AG09309 (cell line): ENCODE measurements at regions not wholly inside any gene's neighbourhood (a gene's known extent, or its start where the extent isn't known, plus 50 kb on each side); places are given as distances from the start of the nearest gene placed in this dataset.

Experiments used
- DNase-seq: peaks from one replicate; pipeline ENCODE4 v3.0.0-alpha.2; 2010; ENCODE audit warnings: low read depth
- H3K4me3 ChIP-seq: 2 replicates; pipeline ENCODE4 v1.5.1; 2011; ENCODE audit warnings: mild to moderate bottlenecking, low read depth, low read length, moderate library complexity; ENCODE audit not compliant: control insufficient read depth
- TF ChIP-seq, protein P1 (sequence below): IDR thresholded peaks from 2 replicates; pipeline ENCODE4 v1.5.1; 2011; ENCODE audit warnings: mild to moderate bottlenecking, low read depth, low read length, inconsistent platforms; ENCODE audit not compliant: insufficient read depth, control insufficient read depth; ENCODE audit errors: missing control alignments

DNA sequence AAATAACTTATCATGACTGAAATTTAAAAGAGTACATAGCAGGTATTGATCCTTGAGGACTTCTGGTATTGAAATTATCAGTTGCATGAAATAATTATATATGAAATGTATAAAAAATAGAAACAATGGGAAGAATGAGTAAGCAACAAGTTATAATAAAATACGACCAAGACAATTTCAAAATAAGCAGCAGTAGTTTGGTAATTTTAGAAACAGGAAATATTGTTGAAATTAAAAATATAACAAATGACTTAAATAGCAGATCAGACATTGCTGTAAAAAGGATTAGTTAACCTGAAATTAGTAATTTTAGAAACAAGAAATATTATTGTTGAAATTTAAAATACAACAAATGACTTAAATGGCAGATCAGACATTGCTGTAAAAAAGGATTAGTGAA lies 152.3 kb downstream of the BTC start:
- no peak overlapping the region for H3K4me3 ChIP-seq
- TF ChIP-seq, protein P1, sequence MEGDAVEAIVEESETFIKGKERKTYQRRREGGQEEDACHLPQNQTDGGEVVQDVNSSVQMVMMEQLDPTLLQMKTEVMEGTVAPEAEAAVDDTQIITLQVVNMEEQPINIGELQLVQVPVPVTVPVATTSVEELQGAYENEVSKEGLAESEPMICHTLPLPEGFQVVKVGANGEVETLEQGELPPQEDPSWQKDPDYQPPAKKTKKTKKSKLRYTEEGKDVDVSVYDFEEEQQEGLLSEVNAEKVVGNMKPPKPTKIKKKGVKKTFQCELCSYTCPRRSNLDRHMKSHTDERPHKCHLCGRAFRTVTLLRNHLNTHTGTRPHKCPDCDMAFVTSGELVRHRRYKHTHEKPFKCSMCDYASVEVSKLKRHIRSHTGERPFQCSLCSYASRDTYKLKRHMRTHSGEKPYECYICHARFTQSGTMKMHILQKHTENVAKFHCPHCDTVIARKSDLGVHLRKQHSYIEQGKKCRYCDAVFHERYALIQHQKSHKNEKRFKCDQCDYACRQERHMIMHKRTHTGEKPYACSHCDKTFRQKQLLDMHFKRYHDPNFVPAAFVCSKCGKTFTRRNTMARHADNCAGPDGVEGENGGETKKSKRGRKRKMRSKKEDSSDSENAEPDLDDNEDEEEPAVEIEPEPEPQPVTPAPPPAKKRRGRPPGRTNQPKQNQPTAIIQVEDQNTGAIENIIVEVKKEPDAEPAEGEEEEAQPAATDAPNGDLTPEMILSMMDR, result no peak
- DNase-seq, result no peak

DNA sequence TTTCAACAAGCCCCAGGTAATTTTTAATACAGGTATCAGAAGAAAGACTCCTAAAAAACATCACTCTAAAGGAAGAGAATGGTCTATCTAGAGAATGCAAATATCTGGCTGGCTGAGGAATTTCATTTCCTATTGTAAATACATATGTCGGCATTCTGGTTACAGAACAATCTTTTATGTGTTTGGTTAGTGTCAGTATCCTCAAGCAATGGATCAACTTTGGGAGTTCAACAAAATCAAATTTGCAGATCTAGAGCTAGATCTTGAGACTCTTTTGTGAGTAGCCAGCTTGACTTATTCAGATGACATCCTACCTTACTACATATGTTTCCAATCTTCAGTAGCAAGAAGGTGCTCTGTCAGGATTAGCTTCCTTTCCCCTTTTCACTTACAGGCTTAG lies 145.1 kb downstream of the BTC start:
- DNase-seq, result no peak
- H3K4me3 ChIP-seq, result no peak overlapping the region
- TF ChIP-seq, protein P1, result no peak

DNA sequence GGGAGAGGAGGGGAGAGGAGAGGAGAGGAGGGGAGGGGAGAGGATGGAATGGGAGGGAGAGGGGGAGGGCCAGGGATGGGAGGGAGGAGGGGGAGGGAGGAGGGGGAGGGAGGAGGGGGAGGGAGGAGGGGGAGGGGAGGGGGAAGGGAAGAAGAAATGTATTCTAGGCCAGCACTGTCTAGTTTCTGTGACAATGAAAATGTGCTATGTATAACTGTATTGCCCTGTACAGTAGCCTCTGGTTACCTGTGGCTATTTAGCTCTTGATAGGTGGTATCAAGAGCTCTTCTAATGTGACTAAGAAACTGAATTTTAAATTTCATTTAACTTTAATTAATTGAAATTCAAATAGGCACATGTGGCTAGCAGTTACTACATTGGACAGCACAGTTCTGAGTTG lies 143.1 kb downstream of the BTC start:
- no peak overlapping the region for H3K4me3 ChIP-seq
- TF ChIP-seq, protein P1, result no peak
- no peak for DNase-seq

DNA sequence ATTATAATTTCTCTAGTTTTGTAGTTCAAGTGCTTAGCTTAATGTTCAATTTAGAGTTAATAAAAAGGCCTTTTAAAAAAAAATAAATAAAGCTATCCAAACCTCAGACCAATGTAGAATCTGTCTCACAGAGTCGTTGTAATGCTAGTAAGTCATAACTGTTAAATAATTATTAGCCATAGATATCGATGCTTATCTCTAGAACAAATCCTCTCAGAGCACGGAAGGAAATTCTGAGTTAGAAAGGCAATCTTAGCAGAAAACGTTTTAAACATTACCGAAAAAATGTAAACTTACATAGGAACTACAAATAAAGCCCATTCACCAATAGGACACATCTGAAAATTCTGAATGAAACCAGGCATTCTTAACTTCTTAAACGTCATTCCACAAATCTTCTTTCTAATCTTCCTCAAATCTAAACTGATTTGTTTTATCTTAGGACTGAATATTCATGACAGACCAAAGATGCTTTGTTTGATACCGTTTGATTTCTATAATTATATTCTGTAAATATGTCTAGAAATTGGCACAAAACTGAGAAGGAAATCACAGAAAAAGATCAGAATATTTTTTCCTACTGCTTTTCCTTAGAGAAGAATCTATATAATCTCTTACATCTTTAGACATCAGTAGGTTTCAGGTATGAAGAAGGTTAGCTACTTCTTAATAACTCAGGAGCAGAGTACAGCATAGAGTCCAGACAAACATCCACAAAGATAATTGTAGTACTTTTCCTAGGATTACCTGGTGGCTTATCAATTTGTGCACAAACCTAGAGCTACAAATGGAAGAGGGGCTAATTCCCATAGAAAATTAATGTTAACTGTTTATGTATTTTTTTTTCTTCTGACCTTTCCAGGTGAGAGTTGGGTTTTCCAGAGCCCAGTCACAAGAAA lies 140.7 kb downstream of the BTC start:
- no peak for DNase-seq
- TF ChIP-seq, protein P1, result no peak

DNA sequence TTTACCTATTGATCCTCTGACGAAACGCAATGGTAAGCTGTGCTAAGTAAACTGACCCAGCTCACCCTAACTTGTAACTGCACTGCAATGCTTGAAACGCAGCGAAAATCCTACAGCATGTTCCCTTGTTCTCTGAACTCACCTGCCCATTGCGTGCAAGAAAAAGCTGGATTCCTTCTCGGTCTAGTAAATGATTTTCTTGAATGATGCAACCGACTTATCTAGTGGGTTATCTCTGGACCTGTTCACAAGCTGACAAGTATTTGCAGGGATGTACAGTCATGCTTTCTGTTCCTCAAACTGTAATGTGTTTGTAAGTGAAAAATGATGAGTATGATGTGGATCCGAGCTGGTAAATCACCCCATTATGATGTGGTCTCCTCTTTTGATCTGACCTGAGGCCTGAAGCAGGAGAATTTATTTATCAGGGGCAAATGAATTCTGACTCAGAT lies 140.1 kb downstream of the BTC start:
- no peak overlapping the region for H3K4me3 ChIP-seq
- no peak for DNase-seq
- TF ChIP-seq, protein P1, result no peak

More for the DNA sequence above, 140.7 kb downstream of the BTC start:
- H3K4me3 ChIP-seq, result no peak overlapping the region

DNA sequence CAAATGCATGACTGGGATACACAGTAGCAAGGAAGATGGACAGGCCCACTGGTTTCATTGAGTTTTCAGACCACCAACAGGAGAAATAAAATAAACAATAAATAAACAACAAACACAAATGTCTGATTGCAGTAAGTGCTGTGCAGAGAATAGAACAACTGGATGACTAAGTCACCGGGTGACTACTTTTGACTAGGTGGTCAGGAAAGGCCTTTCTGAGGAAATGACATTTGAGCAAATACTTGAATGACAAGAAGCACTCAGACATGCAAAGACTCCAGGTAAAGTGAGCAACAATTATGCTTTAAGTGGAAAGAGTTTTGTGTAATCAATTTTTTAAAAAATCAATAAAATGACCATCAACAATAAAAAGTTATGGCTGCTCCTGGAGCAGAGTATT lies 137.7 kb downstream of the BTC start:
- no peak for DNase-seq
- no peak overlapping the region for H3K4me3 ChIP-seq
- TF ChIP-seq, protein P1, result no peak
